Calu3 (cell line): ENCODE measurements at regions not wholly inside any gene's neighbourhood (a gene's known extent, or its start where the extent isn't known, plus 50 kb on each side); places are given as distances from the start of the nearest gene placed in this dataset.

Experiments used
- BruUV-seq: library from RNA; stranded (reverse); fragments of 400-500 nt; replicated peaks from 2 replicates; lab custom pipeline; 2021; lab: Mats Ljungman, UMichigan
- CTCF ChIA-PET: fragments of 300-600 bp; sonication (Branson Sonifier 250); formaldehyde crosslinking; loops from one replicate; lab custom pipeline; 2022; ENCODE audit warnings: antibody characterized with exemption; lab: Charles Lee
- DNase-seq: peaks from one replicate; pipeline ENCODE4 v3.0.0; 2022
- H3K27ac Mint-ChIP-seq: one replicate; pipeline ENCODE4 v1.8.0; 2022; ENCODE audit warnings: mixed read lengths; ENCODE audit not compliant: unreplicated experiment
- H3K27me3 Mint-ChIP-seq: one replicate; pipeline ENCODE4 v1.8.0; 2022; ENCODE audit warnings: mixed read lengths; ENCODE audit not compliant: unreplicated experiment
- H3K36me3 Mint-ChIP-seq: one replicate; pipeline ENCODE4 v1.8.0; 2022; ENCODE audit warnings: mild to moderate bottlenecking, moderate library complexity, mixed read lengths; ENCODE audit not compliant: insufficient read depth, unreplicated experiment
- H3K4me1 Mint-ChIP-seq: one replicate; pipeline ENCODE4 v1.8.0; 2022; ENCODE audit warnings: mild to moderate bottlenecking, low read depth, mixed read lengths; ENCODE audit not compliant: unreplicated experiment
- H3K4me3 Mint-ChIP-seq: one replicate; pipeline ENCODE4 v1.8.0; 2022; ENCODE audit warnings: mild to moderate bottlenecking, low read depth, moderate library complexity, mixed read lengths; ENCODE audit not compliant: unreplicated experiment
- H3K9me3 Mint-ChIP-seq: one replicate; pipeline ENCODE4 v1.8.0; 2022; ENCODE audit warnings: low read depth, mixed read lengths; ENCODE audit not compliant: unreplicated experiment
- CTCF ChIP-seq: fragments of 200-600 bp; IDR thresholded peaks from one replicate; pipeline ENCODE4 v1.8.0; 2022; ENCODE audit warnings: antibody characterized with exemption; ENCODE audit not compliant: unreplicated experiment
- intact Hi-C: fragments of 100-400 bp; cut with micrococcal nuclease; formaldehyde crosslinking; loops from one replicate; pipeline ENCODE4 v1.10.0; 2022; ENCODE audit not compliant: unreplicated experiment

- intact Hi-C loops, result loop anchor here (5.0 kb wide), 2 partner anchors 98 to 112 kb away; partner anchors contain the start of gene B3GNT2
- Mint-ChIP-seq H3K9me3 (no peaks in the 10 kb centered on the region), H3K36me3 (peaks cover 23% of the 10 kb centered on the region), H3K27ac (no peak overlapping the region), H3K4me3 (no peak overlapping the region), H3K4me1 (peaks cover 35% of the 10 kb centered on the region), H3K27me3 (no peaks in the 10 kb centered on the region)
- TF ChIP-seq CTCF, result no peak
- CTCF ChIA-PET, result no interaction called here
- BruUV-seq, result no TSS peak
- no peak for DNase-seq
These were observed 113.7 kb downstream of the B3GNT2 start for GRCh38 chr2:62309465-62310091.

GRCh38 chr2:62309081-62309464 is 113.2 kb downstream of the B3GNT2 start:
- peaks cover 40% of the 10 kb centered on the region for H3K4me1 Mint-ChIP-seq
- H3K27me3 Mint-ChIP-seq, result no peaks in the 10 kb centered on the region
- peaks cover 28% of the 10 kb centered on the region for H3K36me3 Mint-ChIP-seq
- no peaks in the 10 kb centered on the region for H3K9me3 Mint-ChIP-seq
- no TSS peak for BruUV-seq
- no peak for TF ChIP-seq CTCF
- CTCF ChIA-PET, result no interaction called here
- no peak for DNase-seq
- H3K4me3 Mint-ChIP-seq, result no peak overlapping the region
- intact Hi-C loops, result loop anchor here (5.0 kb wide), 2 partner anchors 98 to 112 kb away; partner anchors contain the start of gene B3GNT2
- H3K27ac Mint-ChIP-seq, result no peak overlapping the region

GRCh38 chr2:62307469-62308389 is 111.8 kb downstream of the B3GNT2 start:
- H3K36me3 Mint-ChIP-seq, result peaks cover 30% of the 10 kb centered on the region
- BruUV-seq, result TSS peak; percentile 88
- no peak for TF ChIP-seq CTCF
- intact Hi-C loops, result loop anchor here (5.0 kb wide), 2 partner anchors 100 to 110 kb away; partner anchors contain the start of gene B3GNT2
- peak overlapping the region; percentile 41 for H3K4me3 Mint-ChIP-seq
- peak overlapping the region; percentile 93 for H3K27ac Mint-ChIP-seq
- H3K27me3 Mint-ChIP-seq, result no peaks in the 10 kb centered on the region
- CTCF ChIA-PET, result no interaction called here
- peaks cover 49% of the 10 kb centered on the region for H3K4me1 Mint-ChIP-seq
- no peaks in the 10 kb centered on the region for H3K9me3 Mint-ChIP-seq
- peak; percentile 62 for DNase-seq

GRCh38 chr2:62306751-62307468 is 111.0 kb downstream of the B3GNT2 start:
- no peak for TF ChIP-seq CTCF
- peak overlapping the region; percentile 41 for H3K4me3 Mint-ChIP-seq
- H3K27me3 Mint-ChIP-seq, result no peaks in the 10 kb centered on the region
- CTCF ChIA-PET, result no interaction called here
- H3K27ac Mint-ChIP-seq, result peak overlapping the region; percentile 93
- peak; percentile 62 for DNase-seq
- H3K36me3 Mint-ChIP-seq, result peaks cover 30% of the 10 kb centered on the region
- BruUV-seq, result no TSS peak
- peaks cover 55% of the 10 kb centered on the region for H3K4me1 Mint-ChIP-seq
- no peaks in the 10 kb centered on the region for H3K9me3 Mint-ChIP-seq
- intact Hi-C loops, result loop anchor here (5.0 kb wide), 2 partner anchors 100 to 110 kb away; partner anchors contain the start of gene B3GNT2
